H1 (cell line): ENCODE measurements at regions not wholly inside any gene's neighbourhood (a gene's known extent, or its start where the extent isn't known, plus 50 kb on each side); places are given as distances from the start of the nearest gene placed in this dataset.

Experiments
- CTCF ChIA-PET: fragments of 300-600 bp; sonication (Branson Sonifier 250); formaldehyde crosslinking; loops from one replicate; lab custom pipeline; 2021; ENCODE audit not compliant: partially characterized antibody; lab: Charles Lee
- POLR2A ChIA-PET: fragments of 300-600 bp; sonication (Branson Sonifier 250); formaldehyde crosslinking; loops from one replicate; lab custom pipeline; 2021; ENCODE audit warnings: inconsistent platforms; ENCODE audit not compliant: partially characterized antibody; lab: Charles Lee
- DNase-seq, 2 experiments: peaks; one replicate each; pipeline versions ENCODE4 v3.0.0 to v3.0.0-alpha.2; 2010 to 2022; ENCODE audit warnings: low spot score in 2 of 2, low read depth in 1 of 2, mixed read lengths in 1 of 2
- FAIRE-seq: peaks from 2 replicates; lab custom pipeline; 2011; peaks lifted over from hg19 to GRCh38; lab: Jason Lieb, UNC
- H2AFZ ChIP-seq: 2 replicates; pipeline ENCODE4 v1.8.1; 2012; ENCODE audit warnings: low read length, inconsistent platforms
- H2AK5ac ChIP-seq: 2 replicates; pipeline ENCODE4 v1.6.1; 2013; ENCODE audit warnings: low read depth, low read length
- H2BK120ac ChIP-seq: replicated peaks from 2 replicates; pipeline ENCODE3; 2013; ENCODE audit warnings: low read depth, low read length, inconsistent platforms
- H2BK12ac ChIP-seq: 2 replicates; pipeline ENCODE4 v1.6.1; 2013; ENCODE audit warnings: low read depth, low read length
- H2BK15ac ChIP-seq: 2 replicates; pipeline ENCODE4 v1.6.1; 2013; ENCODE audit warnings: low read length
- H2BK20ac ChIP-seq: 2 replicates; pipeline ENCODE4 v1.6.1; 2013; ENCODE audit warnings: low read length
- H2BK5ac ChIP-seq: 2 replicates; pipeline ENCODE4 v1.6.1; 2013; ENCODE audit warnings: low read depth, low read length
- H3K14ac ChIP-seq: 2 replicates; pipeline ENCODE4 v1.6.1; 2013; ENCODE audit warnings: inconsistent platforms; ENCODE audit not compliant: insufficient read length
- H3K18ac ChIP-seq: 2 replicates; pipeline ENCODE4 v1.6.1; 2013; ENCODE audit warnings: low read length; ENCODE audit errors: extremely low read depth
- H3K23ac ChIP-seq: 2 replicates; pipeline ENCODE4 v1.6.1; 2013; ENCODE audit warnings: inconsistent platforms; ENCODE audit not compliant: insufficient read length
- H3K23me2 ChIP-seq: 2 replicates; pipeline ENCODE4 v1.6.1; 2013; ENCODE audit warnings: low read depth, low read length
- H3K27ac ChIP-seq: 2 replicates; pipeline ENCODE4 v1.6.1; 2011; ENCODE audit warnings: low read depth, low read length, inconsistent platforms
- H3K27me3 ChIP-seq, 4 experiments: replicated peaks in 1 of 4; 1 replicate in 1 of 4; 2 replicates in 3 of 4; pipeline versions ENCODE4 v1.6.1 to v1.8.1; 2011 to 2013; ENCODE audit warnings: low read length in 3 of 4, mild to moderate bottlenecking in 3 of 4, inconsistent platforms in 2 of 4, mixed read lengths in 2 of 4, moderate library complexity in 1 of 4; ENCODE audit not compliant: control insufficient read depth in 3 of 4, insufficient read depth in 3 of 4; ENCODE audit errors: extremely low read depth in 1 of 4
- H3K36me3 ChIP-seq, 4 experiments: 2 replicates each; pipeline versions ENCODE4 v1.6.1 to v1.8.1; 2011 to 2013; ENCODE audit warnings: mild to moderate bottlenecking in 4 of 4, low read length in 3 of 4, moderate library complexity in 2 of 4, control low read depth in 1 of 4, inconsistent platforms in 1 of 4; ENCODE audit not compliant: insufficient read depth in 4 of 4, control insufficient read depth in 2 of 4
- H3K4ac ChIP-seq: replicated peaks from 2 replicates; pipeline ENCODE3; 2013; ENCODE audit warnings: low read length, low read depth, mixed read lengths, inconsistent platforms; ENCODE audit not compliant: insufficient read length
- H3K4me1 ChIP-seq, 4 experiments: replicated peaks in 1 of 4; 1 replicate in 1 of 4; 2 replicates in 3 of 4; pipeline versions ENCODE4 v1.6.1 to v1.8.1; 2011 to 2013; ENCODE audit warnings: low read length in 3 of 4, inconsistent platforms in 2 of 4, mixed read lengths in 1 of 4; ENCODE audit not compliant: insufficient read depth in 4 of 4, control insufficient read depth in 3 of 4
- H3K4me2 ChIP-seq, 2 experiments: 2 replicates each; pipeline versions ENCODE4 v1.6.1 to v1.8.1; 2011 to 2013; ENCODE audit warnings: low read depth in 2 of 2, low read length in 2 of 2, control low read depth in 1 of 2, inconsistent platforms in 1 of 2, mild to moderate bottlenecking in 1 of 2; ENCODE audit not compliant: insufficient read depth in 1 of 2
- H3K4me3 ChIP-seq, 4 experiments: fragments of 200-600, 300-600 bp in 1 of 4; sonication (generic), shearing (Covaris generic), sonication (Bioruptor Twin) in 1 of 4; 2 replicates each; pipeline versions ENCODE4 v1.5.1 to v1.8.1; 2011 to 2016; ENCODE audit warnings: low read length in 4 of 4, low read depth in 3 of 4, control low read depth in 2 of 4, inconsistent platforms in 2 of 4, mild to moderate bottlenecking in 2 of 4, mixed read lengths in 1 of 4, moderate library complexity in 1 of 4; ENCODE audit not compliant: insufficient read depth in 2 of 4; ENCODE audit errors: extremely low read depth in 1 of 4
- H3K56ac ChIP-seq: replicated peaks from 2 replicates; pipeline ENCODE3; 2013; ENCODE audit warnings: low read depth, mild to moderate bottlenecking, mixed read lengths, low read length, inconsistent platforms; ENCODE audit not compliant: insufficient read length
- H3K79me1 ChIP-seq: 2 replicates; pipeline ENCODE4 v1.6.1; 2013; ENCODE audit warnings: low read depth, low read length, control low read depth
- H3K79me2 ChIP-seq, 2 experiments: 2 replicates each; pipeline versions ENCODE4 v1.6.1 to v1.8.1; 2012 to 2013; ENCODE audit warnings: low read length in 2 of 2, mild to moderate bottlenecking in 2 of 2, inconsistent platforms in 1 of 2; ENCODE audit not compliant: insufficient read depth in 2 of 2, control insufficient read depth in 1 of 2
- H3K9ac ChIP-seq, 4 experiments: replicated peaks in 1 of 4; 1 replicate in 1 of 4; 2 replicates in 3 of 4; pipeline versions ENCODE4 v1.6.1 to v1.8.1; 2011 to 2013; ENCODE audit warnings: low read depth in 3 of 4, low read length in 3 of 4, control low read depth in 2 of 4, mild to moderate bottlenecking in 2 of 4, moderate library complexity in 2 of 4, inconsistent platforms in 1 of 4; ENCODE audit errors: extremely low read depth in 1 of 4
- H3K9me3 ChIP-seq, 2 experiments: 2 replicates each; pipeline versions ENCODE4 v1.6.1 to v1.8.1; 2012 to 2013; ENCODE audit warnings: mild to moderate bottlenecking in 2 of 2, moderate library complexity in 2 of 2, control low read depth in 1 of 2, inconsistent platforms in 1 of 2, low read depth in 1 of 2, low read length in 1 of 2, mixed read lengths in 1 of 2; ENCODE audit not compliant: insufficient read depth in 2 of 2
- H4K20me1 ChIP-seq, 2 experiments: replicated peaks in 1 of 2; 2 replicates each; pipeline versions ENCODE3 to v1.8.1; 2011 to 2013; ENCODE audit warnings: inconsistent platforms in 2 of 2, low read length in 2 of 2, mild to moderate bottlenecking in 1 of 2; ENCODE audit not compliant: insufficient read depth in 2 of 2, control insufficient read depth in 1 of 2
- H4K5ac ChIP-seq: 2 replicates; pipeline ENCODE4 v1.6.1; 2013; ENCODE audit warnings: low read length, low read depth, mixed read lengths, inconsistent platforms; ENCODE audit not compliant: insufficient read length
- H4K8ac ChIP-seq: 2 replicates; pipeline ENCODE4 v1.8.0; 2013; ENCODE audit warnings: mild to moderate bottlenecking, moderate library complexity, low read length, inconsistent platforms; ENCODE audit not compliant: insufficient read depth; ENCODE audit errors: extremely low read depth
- H4K91ac ChIP-seq: replicated peaks from 2 replicates; pipeline ENCODE3; 2013; ENCODE audit warnings: low read length, mixed read lengths, inconsistent platforms; ENCODE audit not compliant: insufficient read length
- POU5F1 ChIP-seq: IDR thresholded peaks from 2 replicates; pipeline ENCODE4 v1.6.1; 2011; ENCODE audit warnings: low read depth, mild to moderate bottlenecking, low read length, moderate library complexity
- WGBS, 2 experiments: shearing (Covaris generic) in 1 of 2; methylation state at CpG; one replicate each; pipeline versions ENCODE4 v1.1.6 to v1.1.7; 2013 to 2015; ENCODE audit warnings: low lambda C conversion rate in 2 of 2, mixed read lengths in 2 of 2, inconsistent platforms in 1 of 2, low coverage in 1 of 2, missing lambda C conversion rate in 1 of 2; ENCODE audit not compliant: insufficient replicate concordance in 2 of 2, insufficient coverage in 1 of 2, insufficient read length in 1 of 2; ENCODE audit errors: extremely low coverage in 1 of 2, missing lambda C conversion rate in 1 of 2; 5-methylcytosine and 5-hydroxymethylcytosine counted together

DNA sequence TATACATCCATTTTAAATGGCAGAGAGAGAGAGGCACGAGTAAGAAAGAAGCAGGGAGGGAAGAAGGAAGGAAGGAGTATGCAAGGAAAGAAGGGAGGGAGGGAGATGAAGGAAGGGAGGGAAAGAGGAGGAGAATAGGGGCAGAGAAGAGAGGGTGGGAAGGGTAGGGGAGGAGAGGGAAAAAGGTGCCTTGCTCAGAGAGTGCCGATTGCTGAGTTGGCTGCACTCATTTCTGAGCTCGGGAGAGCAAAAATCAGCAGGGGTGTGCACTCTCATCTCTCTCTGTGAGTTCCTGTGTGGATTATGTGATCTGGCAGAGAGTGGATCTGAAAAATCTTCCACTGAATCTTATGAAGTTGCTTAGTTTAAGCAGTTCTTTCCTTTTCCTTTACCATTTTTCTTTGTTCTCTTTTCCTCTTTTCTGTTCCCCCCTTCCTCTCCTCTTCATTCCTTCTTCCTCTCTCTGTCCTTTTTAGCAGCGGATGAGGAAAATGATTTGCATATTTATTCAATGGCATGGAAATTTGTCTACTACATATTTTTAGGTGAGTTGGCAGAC is 108.7 kb downstream of the PERP start:
- no peak overlapping the region for H4K91ac ChIP-seq
- peak overlapping the region; percentile 45; the same call in 1 of the 2 replicates for H2AFZ ChIP-seq
- H2BK12ac ChIP-seq: no peak overlapping the region
- no peaks in the 10 kb centered on the region for H3K23me2 ChIP-seq
- H3K9ac ChIP-seq: no peak overlapping the region
- H4K5ac ChIP-seq: no peak overlapping the region
- H3K23ac ChIP-seq: no peak overlapping the region
- no peak for DNase-seq
- no peak overlapping the region for H3K4me2 ChIP-seq
- no peak overlapping the region for H4K8ac ChIP-seq
- H2BK20ac ChIP-seq: no peak overlapping the region
- H3K4me1 ChIP-seq: no peaks in the 10 kb centered on the region
- no peak overlapping the region for H3K56ac ChIP-seq
- H3K14ac ChIP-seq: no peak overlapping the region
- TF ChIP-seq POU5F1: no peak
- H3K27me3 ChIP-seq: peaks cover 0 to 1% (median 0%) of the 10 kb centered on the region in 4 experiments; a peak in 1 of 7 replicates
- CTCF ChIA-PET: interaction anchor here (1.1 to 4.0 kb wide), 2 partner anchors 8 to 19 kb away, joined by 3 to 19 read pairs; no protein-coding TSS in a partner anchor
- H2BK5ac ChIP-seq: no peak overlapping the region
- H3K9me3 ChIP-seq: peaks cover 0 to 4% of the 10 kb centered on the region in 2 experiments; a peak in 2 of 4 replicates
- no peak overlapping the region for H2BK120ac ChIP-seq
- POLR2A ChIA-PET: no interaction called here
- H3K27ac ChIP-seq: no peak overlapping the region
- H3K36me3 ChIP-seq: no peaks in the 10 kb centered on the region
- no peak for FAIRE-seq
- no peak overlapping the region for H3K18ac ChIP-seq
- H3K4me3 ChIP-seq: no peak overlapping the region
- no peaks in the 10 kb centered on the region for H3K79me1 ChIP-seq
- H2AK5ac ChIP-seq: no peak overlapping the region
- no peaks in the 10 kb centered on the region for H3K79me2 ChIP-seq
- no peak overlapping the region for H3K4ac ChIP-seq
- WGBS, 2 experiments: 92% methylated on average over 3 of the region's 4 CpGs; no CpG with 5 or more reads in 1 of the 2 experiments
- no peak overlapping the region for H2BK15ac ChIP-seq
- H4K20me1 ChIP-seq: no peaks in the 10 kb centered on the region
